MM.1S (cell line): ENCODE measurements at regions not wholly inside any gene's neighbourhood (a gene's known extent, or its start where the extent isn't known, plus 50 kb on each side); places are given as distances from the start of the nearest gene placed in this dataset.

Experiments
- CTCF ChIP-seq: fragments of 300-600 bp; sonication (generic); IDR thresholded peaks from 2 replicates; pipeline ENCODE4 v1.5.1; 2016; ENCODE audit warnings: antibody characterized with exemption, low read length, mixed read lengths
- EZH2 ChIP-seq: fragments of 300-600 bp; sonication (generic); optimal IDR thresholded peaks from 2 replicates; pipeline ENCODE3; 2017; ENCODE audit warnings: low read depth, mild to moderate bottlenecking, antibody characterized with exemption, low read length, mixed read lengths

- no peak for TF ChIP-seq CTCF
- TF ChIP-seq EZH2: no peak
Observed at GRCh38 chr5:168106008-168106761, 185.3 kb upstream of the WWC1 start.
